ENCODE measurements at regions not wholly inside any gene's neighbourhood (a gene's known extent, or its start where the extent isn't known, plus 50 kb on each side); places are given as distances from the start of the nearest gene placed in this dataset.

DNA sequence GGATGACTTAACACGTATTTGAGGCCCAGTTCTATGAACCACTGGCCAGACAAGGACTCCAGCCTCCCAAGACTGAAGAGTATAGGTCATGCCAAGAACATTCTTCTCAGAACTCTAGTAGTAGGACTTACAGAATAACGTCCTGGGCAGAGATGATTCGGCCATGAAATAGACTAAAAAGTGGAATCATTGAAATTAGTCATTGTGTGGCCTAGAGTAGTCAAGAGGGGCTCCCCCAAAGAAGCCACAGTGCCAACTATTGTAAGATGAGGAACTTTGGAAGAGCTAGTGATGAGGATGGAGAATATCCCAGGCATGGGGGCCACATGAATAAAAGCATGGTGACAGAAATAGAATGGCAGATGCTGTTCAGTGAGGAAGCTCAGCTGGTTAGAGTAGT is 101.1 kb downstream of the TRIB2 start (continued):
- TF ChIP-seq KAT7 (CRISPR knock-in tag; IDR thresholded peaks at IDR 0.05; ENCODE audit: borderline replicate concordance) (no peak), NFATC3 (CRISPR knock-in tag; IDR thresholded peaks at IDR 0.05) (no peak), RORA (CRISPR knock-in tag; IDR thresholded peaks at IDR 0.05) (no peak), ESRRA (CRISPR knock-in tag; IDR thresholded peaks at IDR 0.05; ENCODE audit: low read depth) (no peak), XRCC5 (optimal IDR thresholded peaks at IDR 0.05; ENCODE audit: low read length) (no peak), HNRNPLL (IDR thresholded peaks at IDR 0.05; ENCODE audit: low read depth, low read length, poor library complexity, severe bottlenecking) (no peak), AHR (CRISPR knock-in tag; IDR thresholded peaks at IDR 0.05) (no peak), ZNF235 (CRISPR knock-in tag; IDR thresholded peaks at IDR 0.05; ENCODE audit: borderline replicate concordance) (no peak), ZNF253 (CRISPR knock-in tag; IDR thresholded peaks at IDR 0.05; ENCODE audit: borderline replicate concordance) (no peak), REXO4 (CRISPR knock-in tag; IDR thresholded peaks at IDR 0.05; ENCODE audit: borderline replicate concordance) (no peak), DMAP1 (CRISPR knock-in tag; IDR thresholded peaks at IDR 0.05) (no peak), ZNF510 (CRISPR knock-in tag; IDR thresholded peaks at IDR 0.05; ENCODE audit: low read depth) (no peak), STAT5B (CRISPR knock-in tag; IDR thresholded peaks at IDR 0.05) (no peak), MIXL1 (CRISPR knock-in tag; IDR thresholded peaks at IDR 0.05) (no peak), NR2F6 (IDR thresholded peaks at IDR 0.05) (no peak), NR2F6 (CRISPR knock-in tag; IDR thresholded peaks at IDR 0.05) (no peak)
- TF ChIP-seq, protein P1, sequence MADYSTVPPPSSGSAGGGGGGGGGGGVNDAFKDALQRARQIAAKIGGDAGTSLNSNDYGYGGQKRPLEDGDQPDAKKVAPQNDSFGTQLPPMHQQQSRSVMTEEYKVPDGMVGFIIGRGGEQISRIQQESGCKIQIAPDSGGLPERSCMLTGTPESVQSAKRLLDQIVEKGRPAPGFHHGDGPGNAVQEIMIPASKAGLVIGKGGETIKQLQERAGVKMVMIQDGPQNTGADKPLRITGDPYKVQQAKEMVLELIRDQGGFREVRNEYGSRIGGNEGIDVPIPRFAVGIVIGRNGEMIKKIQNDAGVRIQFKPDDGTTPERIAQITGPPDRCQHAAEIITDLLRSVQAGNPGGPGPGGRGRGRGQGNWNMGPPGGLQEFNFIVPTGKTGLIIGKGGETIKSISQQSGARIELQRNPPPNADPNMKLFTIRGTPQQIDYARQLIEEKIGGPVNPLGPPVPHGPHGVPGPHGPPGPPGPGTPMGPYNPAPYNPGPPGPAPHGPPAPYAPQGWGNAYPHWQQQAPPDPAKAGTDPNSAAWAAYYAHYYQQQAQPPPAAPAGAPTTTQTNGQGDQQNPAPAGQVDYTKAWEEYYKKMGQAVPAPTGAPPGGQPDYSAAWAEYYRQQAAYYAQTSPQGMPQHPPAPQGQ (CRISPR knock-in tag; IDR thresholded peaks at IDR 0.05; ENCODE audit: borderline replicate concordance): no peak
- TF ChIP-seq, protein P2, sequence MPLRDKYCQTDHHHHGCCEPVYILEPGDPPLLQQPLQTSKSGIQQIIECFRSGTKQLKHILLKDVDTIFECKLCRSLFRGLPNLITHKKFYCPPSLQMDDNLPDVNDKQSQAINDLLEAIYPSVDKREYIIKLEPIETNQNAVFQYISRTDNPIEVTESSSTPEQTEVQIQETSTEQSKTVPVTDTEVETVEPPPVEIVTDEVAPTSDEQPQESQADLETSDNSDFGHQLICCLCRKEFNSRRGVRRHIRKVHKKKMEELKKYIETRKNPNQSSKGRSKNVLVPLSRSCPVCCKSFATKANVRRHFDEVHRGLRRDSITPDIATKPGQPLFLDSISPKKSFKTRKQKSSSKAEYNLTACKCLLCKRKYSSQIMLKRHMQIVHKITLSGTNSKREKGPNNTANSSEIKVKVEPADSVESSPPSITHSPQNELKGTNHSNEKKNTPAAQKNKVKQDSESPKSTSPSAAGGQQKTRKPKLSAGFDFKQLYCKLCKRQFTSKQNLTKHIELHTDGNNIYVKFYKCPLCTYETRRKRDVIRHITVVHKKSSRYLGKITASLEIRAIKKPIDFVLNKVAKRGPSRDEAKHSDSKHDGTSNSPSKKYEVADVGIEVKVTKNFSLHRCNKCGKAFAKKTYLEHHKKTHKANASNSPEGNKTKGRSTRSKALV (CRISPR knock-in tag; IDR thresholded peaks at IDR 0.05): no peak

Measured in HepG2 (cell line).